ENCODE measurements at regions not wholly inside any gene's neighbourhood (a gene's known extent, or its start where the extent isn't known, plus 50 kb on each side); places are given as distances from the start of the nearest gene placed in this dataset.

- TF ChIP-seq, protein P1, sequence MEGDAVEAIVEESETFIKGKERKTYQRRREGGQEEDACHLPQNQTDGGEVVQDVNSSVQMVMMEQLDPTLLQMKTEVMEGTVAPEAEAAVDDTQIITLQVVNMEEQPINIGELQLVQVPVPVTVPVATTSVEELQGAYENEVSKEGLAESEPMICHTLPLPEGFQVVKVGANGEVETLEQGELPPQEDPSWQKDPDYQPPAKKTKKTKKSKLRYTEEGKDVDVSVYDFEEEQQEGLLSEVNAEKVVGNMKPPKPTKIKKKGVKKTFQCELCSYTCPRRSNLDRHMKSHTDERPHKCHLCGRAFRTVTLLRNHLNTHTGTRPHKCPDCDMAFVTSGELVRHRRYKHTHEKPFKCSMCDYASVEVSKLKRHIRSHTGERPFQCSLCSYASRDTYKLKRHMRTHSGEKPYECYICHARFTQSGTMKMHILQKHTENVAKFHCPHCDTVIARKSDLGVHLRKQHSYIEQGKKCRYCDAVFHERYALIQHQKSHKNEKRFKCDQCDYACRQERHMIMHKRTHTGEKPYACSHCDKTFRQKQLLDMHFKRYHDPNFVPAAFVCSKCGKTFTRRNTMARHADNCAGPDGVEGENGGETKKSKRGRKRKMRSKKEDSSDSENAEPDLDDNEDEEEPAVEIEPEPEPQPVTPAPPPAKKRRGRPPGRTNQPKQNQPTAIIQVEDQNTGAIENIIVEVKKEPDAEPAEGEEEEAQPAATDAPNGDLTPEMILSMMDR (IDR thresholded peaks at IDR 0.05; ENCODE audit: borderline replicate concordance, insufficient read depth, low read depth, low read length): no peak
- H3K4me3 ChIP-seq (ENCODE audit: low read depth, low read length): no peak overlapping the region
Observed at GRCh38 chr4:23584024-23584423, 305.8 kb downstream of the PPARGC1A start.

DNA sequence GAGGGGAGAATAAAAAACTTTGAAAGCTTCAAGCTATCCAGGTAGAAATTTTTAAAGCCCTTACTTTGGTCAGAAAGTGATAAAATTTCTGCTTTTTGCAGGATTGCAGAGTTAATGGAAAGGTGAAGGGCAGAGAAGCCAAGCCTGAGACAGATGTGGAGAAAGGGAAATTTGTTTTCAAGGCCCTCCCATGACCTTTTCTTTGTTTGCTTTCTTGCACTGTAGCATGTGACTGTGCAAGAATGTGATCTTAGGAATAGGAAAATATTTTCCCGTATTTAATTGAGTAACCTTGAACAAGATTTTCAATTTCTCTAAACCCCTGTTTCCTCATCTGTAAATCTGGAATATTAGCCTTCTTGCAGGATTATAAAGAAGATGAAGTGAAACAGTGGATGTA lies 307.2 kb downstream of the PPARGC1A start:
- no peak overlapping the region for H3K4me3 ChIP-seq (ENCODE audit: low read depth, low read length)
- TF ChIP-seq, protein P1 (IDR thresholded peaks at IDR 0.05; ENCODE audit: borderline replicate concordance, insufficient read depth, low read depth, low read length): no peak

DNA sequence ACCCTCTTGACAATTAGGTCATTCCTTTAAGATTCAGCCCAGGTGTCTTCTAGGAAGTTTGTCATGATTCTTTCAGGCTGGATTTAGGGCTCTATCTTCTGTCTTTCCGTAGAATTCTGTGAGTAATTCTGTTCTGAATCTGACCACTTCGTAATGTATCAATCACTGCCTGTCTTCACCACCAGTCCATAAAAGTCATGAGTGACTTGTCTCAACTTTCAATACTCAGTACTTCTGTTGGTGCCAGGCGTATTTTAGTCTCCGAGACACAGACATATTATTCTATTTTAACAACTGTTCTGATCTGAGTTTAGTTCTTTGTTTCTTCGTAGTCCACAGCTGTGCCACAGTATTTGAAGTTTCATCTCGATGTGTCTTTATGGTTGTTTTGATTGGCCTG lies 310.7 kb downstream of the PPARGC1A start:
- TF ChIP-seq, protein P1 (IDR thresholded peaks at IDR 0.05; ENCODE audit: borderline replicate concordance, insufficient read depth, low read depth, low read length): no peak
- H3K4me3 ChIP-seq (ENCODE audit: low read depth, low read length): no peak overlapping the region

GRCh38 chr4:23577398-23577797 lies 312.4 kb downstream of the PPARGC1A start:
- H3K4me3 ChIP-seq (ENCODE audit: low read depth, low read length): no peak overlapping the region
- TF ChIP-seq, protein P1 (IDR thresholded peaks at IDR 0.05; ENCODE audit: borderline replicate concordance, insufficient read depth, low read depth, low read length): no peak

DNA sequence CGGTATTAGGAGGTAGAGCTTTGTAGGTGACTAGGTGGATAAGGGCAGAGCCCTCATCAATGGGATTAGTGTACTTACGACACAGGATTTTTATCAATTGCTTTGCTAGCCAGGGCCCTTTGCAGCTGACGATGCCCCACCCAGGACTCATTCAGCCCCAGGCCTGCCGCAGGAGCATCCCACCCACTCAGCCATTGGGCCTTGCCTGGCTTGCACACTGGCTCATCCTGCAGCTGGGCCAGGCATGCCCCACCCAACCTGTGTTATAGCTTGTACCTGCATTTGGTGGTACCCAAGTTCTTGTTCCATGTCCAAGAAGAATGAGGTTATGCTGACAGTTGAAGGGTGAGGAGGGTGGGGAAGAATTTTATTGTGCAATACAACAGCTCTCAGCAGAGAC lies 317.5 kb downstream of the PPARGC1A start:
- TF ChIP-seq, protein P1 (IDR thresholded peaks at IDR 0.05; ENCODE audit: borderline replicate concordance, insufficient read depth, low read depth, low read length): no peak

DNA sequence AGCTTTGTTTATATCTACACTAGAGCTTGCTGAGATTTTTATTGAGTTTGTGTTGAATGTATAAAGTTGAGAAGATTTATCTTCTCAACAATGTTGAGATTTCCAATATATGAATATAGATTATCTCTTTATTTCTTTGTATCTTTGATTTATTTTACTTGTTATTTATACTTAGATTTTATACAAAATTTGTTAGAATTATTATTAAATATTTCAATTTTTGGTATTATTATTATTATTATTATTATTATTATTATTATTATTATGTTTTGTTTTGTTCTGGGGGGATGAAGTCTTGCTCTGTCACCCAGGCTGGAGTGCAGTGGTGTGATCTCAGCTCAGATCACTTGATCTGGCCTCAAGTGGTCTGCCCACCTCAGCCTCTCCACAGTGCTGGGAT lies 322.5 kb downstream of the PPARGC1A start:
- TF ChIP-seq, protein P1 (IDR thresholded peaks at IDR 0.05; ENCODE audit: borderline replicate concordance, insufficient read depth, low read depth, low read length): no peak
- no peak overlapping the region for H3K4me3 ChIP-seq (ENCODE audit: low read depth, low read length)

More for the DNA sequence above, 317.5 kb downstream of the PPARGC1A start:
- no peak overlapping the region for H3K4me3 ChIP-seq (ENCODE audit: low read depth, low read length)

- TF ChIP-seq, protein P1 (IDR thresholded peaks at IDR 0.05; ENCODE audit: borderline replicate concordance, insufficient read depth, low read depth, low read length): no peak
Observed at GRCh38 chr4:23560748-23561147, 329.1 kb downstream of the PPARGC1A start.

More at GRCh38 chr4:23560748-23561147, 329.1 kb downstream of the PPARGC1A start:
- H3K4me3 ChIP-seq (ENCODE audit: low read depth, low read length): no peak overlapping the region
